Bronchial epithelial cell (primary cell): ENCODE measurements at regions not wholly inside any gene's neighbourhood (a gene's known extent, or its start where the extent isn't known, plus 50 kb on each side); places are given as distances from the start of the nearest gene placed in this dataset.

ENCODE experiments used
- DNase-seq: peaks from one replicate; pipeline ENCODE4 v3.0.0-alpha.2; 2010; ENCODE audit warnings: low read depth
- FAIRE-seq: peaks from 2 replicates; lab custom pipeline; 2011; peaks lifted over from hg19 to GRCh38; lab: Jason Lieb, UNC
- H3K27me3 ChIP-seq: 2 replicates; pipeline ENCODE4 v1.5.1; 2011; ENCODE audit warnings: low read length; ENCODE audit not compliant: control insufficient read depth, insufficient read depth
- H3K36me3 ChIP-seq: 2 replicates; pipeline ENCODE4 v1.5.1; 2011; ENCODE audit warnings: low read length; ENCODE audit not compliant: control insufficient read depth, insufficient read depth
- H3K4me3 ChIP-seq: 2 replicates; pipeline ENCODE4 v1.5.1; 2011; ENCODE audit warnings: mild to moderate bottlenecking, low read depth, low read length, control low read depth
- TF ChIP-seq, protein P1 (sequence below): IDR thresholded peaks from 2 replicates; pipeline ENCODE4 v1.5.1; 2011; ENCODE audit warnings: mild to moderate bottlenecking, moderate library complexity, low read length, control low read depth, inconsistent platforms; ENCODE audit not compliant: insufficient read depth, severe bottlenecking

DNA sequence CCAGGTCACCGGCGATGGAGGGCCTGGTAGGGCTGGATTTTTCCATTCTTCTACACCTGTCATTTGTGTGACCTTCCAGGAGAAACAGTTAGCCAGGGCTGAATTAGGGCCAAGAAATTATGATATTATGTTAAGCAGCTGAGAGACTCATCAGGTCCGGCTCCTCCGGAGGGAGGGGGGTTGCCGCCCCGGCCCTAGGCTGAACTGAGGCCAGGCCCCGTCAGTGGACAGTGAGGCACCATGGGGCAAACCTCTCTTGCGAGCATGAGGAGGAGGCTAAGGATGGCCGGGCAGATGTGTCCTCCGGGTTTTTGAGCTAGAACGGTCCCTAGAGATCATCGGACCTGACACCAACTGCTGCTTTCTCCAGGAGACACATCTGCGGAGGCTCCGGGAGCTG, 150.1 kb downstream of the SOX11 start:
- no peak for FAIRE-seq
- H3K36me3 ChIP-seq: no peaks in the 10 kb centered on the region
- no peak overlapping the region for H3K4me3 ChIP-seq
- TF ChIP-seq, protein P1, sequence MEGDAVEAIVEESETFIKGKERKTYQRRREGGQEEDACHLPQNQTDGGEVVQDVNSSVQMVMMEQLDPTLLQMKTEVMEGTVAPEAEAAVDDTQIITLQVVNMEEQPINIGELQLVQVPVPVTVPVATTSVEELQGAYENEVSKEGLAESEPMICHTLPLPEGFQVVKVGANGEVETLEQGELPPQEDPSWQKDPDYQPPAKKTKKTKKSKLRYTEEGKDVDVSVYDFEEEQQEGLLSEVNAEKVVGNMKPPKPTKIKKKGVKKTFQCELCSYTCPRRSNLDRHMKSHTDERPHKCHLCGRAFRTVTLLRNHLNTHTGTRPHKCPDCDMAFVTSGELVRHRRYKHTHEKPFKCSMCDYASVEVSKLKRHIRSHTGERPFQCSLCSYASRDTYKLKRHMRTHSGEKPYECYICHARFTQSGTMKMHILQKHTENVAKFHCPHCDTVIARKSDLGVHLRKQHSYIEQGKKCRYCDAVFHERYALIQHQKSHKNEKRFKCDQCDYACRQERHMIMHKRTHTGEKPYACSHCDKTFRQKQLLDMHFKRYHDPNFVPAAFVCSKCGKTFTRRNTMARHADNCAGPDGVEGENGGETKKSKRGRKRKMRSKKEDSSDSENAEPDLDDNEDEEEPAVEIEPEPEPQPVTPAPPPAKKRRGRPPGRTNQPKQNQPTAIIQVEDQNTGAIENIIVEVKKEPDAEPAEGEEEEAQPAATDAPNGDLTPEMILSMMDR: no peak
- H3K27me3 ChIP-seq: no peaks in the 10 kb centered on the region
- no peak for DNase-seq

DNA sequence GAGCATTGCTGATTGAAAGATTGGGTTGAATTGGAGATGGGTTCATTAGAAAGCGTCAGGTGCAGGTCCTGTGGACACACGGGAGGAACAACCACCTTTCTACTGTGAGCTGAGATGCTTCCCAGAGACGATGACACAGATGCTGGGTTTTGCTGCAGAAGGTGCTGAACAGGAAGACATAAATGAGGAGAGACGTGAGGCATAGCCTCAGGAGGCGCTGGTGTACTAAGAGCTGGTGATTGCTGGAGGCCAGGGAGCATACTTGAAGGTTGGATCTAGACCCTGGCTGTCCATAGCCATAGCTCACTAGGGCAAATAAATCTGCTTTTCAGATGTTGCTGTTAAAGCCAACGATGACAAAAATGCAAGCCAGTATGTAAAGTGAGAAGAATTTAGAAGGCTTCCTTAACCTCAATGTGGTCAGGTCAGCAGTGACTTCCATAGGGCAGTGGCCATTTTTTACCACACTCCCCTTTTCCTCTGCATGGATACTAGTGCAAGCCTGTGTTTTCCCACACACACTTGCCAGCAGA, 153.7 kb downstream of the SOX11 start:
- Histone ChIP-seq H3K4me3 (no peak overlapping the region), H3K36me3 (no peaks in the 10 kb centered on the region), H3K27me3 (no peaks in the 10 kb centered on the region)
- no peak for FAIRE-seq
- TF ChIP-seq, protein P1: no peak
- no peak for DNase-seq

DNA sequence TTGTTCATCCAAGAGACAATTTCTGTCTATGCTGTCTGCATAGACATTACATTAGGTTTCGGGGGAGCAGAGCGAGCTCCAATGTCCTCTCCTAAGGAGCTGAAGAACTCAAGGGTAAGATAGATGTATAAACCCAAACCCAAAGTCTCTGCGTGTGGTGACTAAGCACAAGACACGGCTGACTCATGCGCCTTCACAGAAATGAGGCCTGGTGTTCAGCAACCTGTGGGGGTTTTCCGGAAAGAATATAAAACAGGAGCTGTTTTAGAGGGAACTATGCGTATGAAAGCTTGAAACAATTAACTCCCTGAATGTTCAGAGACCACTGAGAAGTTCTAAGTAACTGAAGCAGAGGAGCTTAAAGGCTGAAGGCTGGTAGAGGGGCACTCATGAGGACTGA, 154.7 kb downstream of the SOX11 start:
- no peak overlapping the region for H3K4me3 ChIP-seq
- H3K36me3 ChIP-seq: no peaks in the 10 kb centered on the region
- FAIRE-seq: no peak
- no peaks in the 10 kb centered on the region for H3K27me3 ChIP-seq
- DNase-seq: no peak
- TF ChIP-seq, protein P1: no peak

DNA sequence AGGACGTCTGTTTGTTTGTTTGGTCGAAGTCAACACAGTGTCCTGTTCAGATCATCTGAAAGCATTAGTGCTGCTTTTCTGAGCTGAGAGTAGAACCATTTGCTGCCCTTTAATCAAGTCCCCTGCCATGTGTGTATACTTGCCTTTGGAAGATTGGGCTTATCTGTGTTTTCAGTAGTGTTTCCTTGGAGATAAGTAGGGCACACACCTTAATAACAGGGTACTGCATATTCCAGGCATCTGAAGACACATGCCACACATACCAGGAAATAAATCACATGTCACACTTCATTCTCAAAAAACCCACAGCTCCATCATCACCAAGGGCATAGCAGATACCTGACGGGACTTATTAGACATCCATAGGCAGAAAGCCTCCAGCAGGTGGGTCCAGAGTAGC, 157.4 kb downstream of the SOX11 start:
- no peaks in the 10 kb centered on the region for H3K27me3 ChIP-seq
- no peaks in the 10 kb centered on the region for H3K36me3 ChIP-seq
- H3K4me3 ChIP-seq: no peak overlapping the region
- TF ChIP-seq, protein P1: no peak
- FAIRE-seq (no peak), DNase-seq (no peak)

DNA sequence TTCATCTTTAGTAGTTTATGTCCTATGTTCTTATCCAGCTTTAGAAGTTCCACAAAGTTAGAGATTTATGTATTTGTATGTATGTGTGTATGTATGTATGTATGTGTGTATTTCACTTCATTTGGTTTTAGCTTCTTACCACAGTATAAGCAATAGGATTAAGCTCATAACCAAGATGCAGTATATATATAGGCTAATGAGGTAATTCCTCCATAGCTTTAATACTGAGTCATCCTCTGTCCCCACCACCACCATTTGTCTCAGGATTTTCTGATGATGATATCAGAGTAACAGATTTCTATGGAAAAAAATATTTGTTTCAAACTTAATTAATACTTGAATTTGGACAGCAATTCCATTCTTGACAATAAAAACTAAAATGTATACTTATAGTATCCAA, 159.2 kb downstream of the SOX11 start:
- TF ChIP-seq, protein P1: no peak
- no peaks in the 10 kb centered on the region for H3K27me3 ChIP-seq
- no peak overlapping the region for H3K4me3 ChIP-seq
- no peak for FAIRE-seq
- H3K36me3 ChIP-seq: no peaks in the 10 kb centered on the region
- no peak for DNase-seq

DNA sequence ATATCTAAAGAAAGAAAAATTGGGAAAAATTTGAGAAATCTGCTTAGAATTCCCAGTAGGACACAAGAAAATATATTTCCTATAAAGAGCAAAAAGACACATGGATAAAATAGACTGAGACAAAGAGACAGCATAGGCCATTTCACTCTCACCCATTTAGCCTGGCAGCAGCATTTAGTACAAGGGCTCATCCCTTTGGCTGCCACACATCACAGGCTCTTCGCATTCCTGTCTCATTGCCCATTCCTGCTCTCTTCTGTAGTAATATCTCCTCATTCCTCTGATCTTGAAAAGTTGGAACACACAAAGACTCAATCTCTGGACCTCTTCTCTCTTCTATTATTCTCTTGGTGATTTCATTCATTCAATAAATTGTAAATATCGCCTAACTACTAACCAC, 162.6 kb downstream of the SOX11 start:
- FAIRE-seq (no peak), DNase-seq (no peak)
- no peak overlapping the region for H3K4me3 ChIP-seq
- no peaks in the 10 kb centered on the region for H3K27me3 ChIP-seq
- H3K36me3 ChIP-seq: no peaks in the 10 kb centered on the region
- TF ChIP-seq, protein P1: no peak
